ENCODE measurements at regions not wholly inside any gene's neighbourhood (a gene's known extent, or its start where the extent isn't known, plus 50 kb on each side); places are given as distances from the start of the nearest gene placed in this dataset.

GRCh38 chr4:100938698-100939097, 408.6 kb downstream of the PPP3CA start:
- no peaks in the 10 kb centered on the region for H3K9me3 ChIP-seq (ENCODE audit: insufficient read depth, low read depth)
- no peak overlapping the region for H3K27ac ChIP-seq
- no peak for TF ChIP-seq CTCF (conservative IDR thresholded peaks at IDR 0.05)
- TF ChIP-seq EZH2 (IDR thresholded peaks at IDR 0.05; ENCODE audit: low read depth): no peak
- no peaks in the 10 kb centered on the region for H3K4me1 ChIP-seq (replicated peaks; ENCODE audit: insufficient read depth)
- CTCF ChIA-PET: no interaction called here
- H3K36me3 ChIP-seq (ENCODE audit: low read depth): no peaks in the 10 kb centered on the region
- no TSS peak for BruUV-seq (replicated peaks)
- DNase-seq: no peak
- H4K20me1 ChIP-seq (ENCODE audit: insufficient read depth): no peaks in the 10 kb centered on the region
- no peaks in the 10 kb centered on the region for H3K27me3 ChIP-seq (ENCODE audit: insufficient read depth, low read depth)
- H3K9me2 ChIP-seq (ENCODE audit: insufficient read depth): no peaks in the 10 kb centered on the region
- no peak overlapping the region for H3K4me3 ChIP-seq
- no peak overlapping the region for H2AFZ ChIP-seq
- intact Hi-C loops (cut with micrococcal nuclease; ENCODE audit: unreplicated experiment): no loop called here
- no peak overlapping the region for H3K4me2 ChIP-seq
- no peaks in the 10 kb centered on the region for H3F3A ChIP-seq (ENCODE audit: insufficient read depth, low read depth)
- POLR2A ChIA-PET (ENCODE audit: unreplicated experiment): no interaction called here
- no peaks in the 10 kb centered on the region for H3K79me2 ChIP-seq (ENCODE audit: low read depth)

- POLR2A ChIA-PET (ENCODE audit: unreplicated experiment): no interaction called here
- intact Hi-C loops (cut with micrococcal nuclease; ENCODE audit: unreplicated experiment): no loop called here
- no peak overlapping the region for H2AFZ ChIP-seq
These were observed 410.5 kb downstream of the PPP3CA start for GRCh38 chr4:100936661-100937375.

GRCh38 chr4:100935090-100935489, 412.2 kb downstream of the PPP3CA start:
- no peaks in the 10 kb centered on the region for H3K9me3 ChIP-seq (ENCODE audit: insufficient read depth, low read depth)
- intact Hi-C loops (cut with micrococcal nuclease; ENCODE audit: unreplicated experiment): no loop called here
- no peak overlapping the region for H3K27ac ChIP-seq
- no peak overlapping the region for H3K4me2 ChIP-seq
- CTCF ChIA-PET: no interaction called here
- H3K4me3 ChIP-seq: no peak overlapping the region
- H3K4me1 ChIP-seq (replicated peaks; ENCODE audit: insufficient read depth): no peaks in the 10 kb centered on the region
- H2AFZ ChIP-seq: no peak overlapping the region
- no peaks in the 10 kb centered on the region for H3F3A ChIP-seq (ENCODE audit: insufficient read depth, low read depth)
- BruUV-seq (replicated peaks): no TSS peak
- no peak for DNase-seq
- no peaks in the 10 kb centered on the region for H3K27me3 ChIP-seq (ENCODE audit: insufficient read depth, low read depth)
- no peaks in the 10 kb centered on the region for H3K9me2 ChIP-seq (ENCODE audit: insufficient read depth)
- POLR2A ChIA-PET (ENCODE audit: unreplicated experiment): interaction anchor here (0.6 kb wide), 1 partner anchor 86 kb away, joined by 7 read pairs; no protein-coding TSS in a partner anchor
- H3K79me2 ChIP-seq (ENCODE audit: low read depth): no peaks in the 10 kb centered on the region
- no peaks in the 10 kb centered on the region for H4K20me1 ChIP-seq (ENCODE audit: insufficient read depth)
- TF ChIP-seq EZH2 (IDR thresholded peaks at IDR 0.05; ENCODE audit: low read depth): no peak
- no peak; the same call in 1 of the 2 replicates for TF ChIP-seq CTCF (conservative IDR thresholded peaks at IDR 0.05)
- no peaks in the 10 kb centered on the region for H3K36me3 ChIP-seq (ENCODE audit: low read depth)

More at GRCh38 chr4:100936661-100937375, 410.5 kb downstream of the PPP3CA start:
- H3K4me2 ChIP-seq: no peak overlapping the region
- TF ChIP-seq CTCF (conservative IDR thresholded peaks at IDR 0.05) (no peak), EZH2 (IDR thresholded peaks at IDR 0.05; ENCODE audit: low read depth) (no peak)
- no TSS peak for BruUV-seq (replicated peaks)
- H3K4me1 ChIP-seq (replicated peaks; ENCODE audit: insufficient read depth): no peaks in the 10 kb centered on the region
- H3K27me3 ChIP-seq (ENCODE audit: insufficient read depth, low read depth): no peaks in the 10 kb centered on the region
- no peak for DNase-seq
- CTCF ChIA-PET: no interaction called here
- H3K79me2 ChIP-seq (ENCODE audit: low read depth): no peaks in the 10 kb centered on the region
- no peak overlapping the region for H3K4me3 ChIP-seq
- H3K9me2 ChIP-seq (ENCODE audit: insufficient read depth): no peaks in the 10 kb centered on the region
- no peak overlapping the region for H3K27ac ChIP-seq
- no peaks in the 10 kb centered on the region for H3K36me3 ChIP-seq (ENCODE audit: low read depth)
- H3F3A ChIP-seq (ENCODE audit: insufficient read depth, low read depth): no peaks in the 10 kb centered on the region
- H3K9me3 ChIP-seq (ENCODE audit: insufficient read depth, low read depth): no peaks in the 10 kb centered on the region
- no peaks in the 10 kb centered on the region for H4K20me1 ChIP-seq (ENCODE audit: insufficient read depth)
